Skeletal muscle satellite cell (primary cell): ENCODE measurements at regions not wholly inside any gene's neighbourhood (a gene's known extent, or its start where the extent isn't known, plus 50 kb on each side); places are given as distances from the start of the nearest gene placed in this dataset.
"Not testable (repeated sequence)": the region's sequence is repeated elsewhere in the genome, so short reads cannot be mapped to it uniquely, and the experiment has no call there.

ENCODE experiments used
- H3K27me3 ChIP-seq: 2 replicates; pipeline ENCODE4 v1.7.0; 2013; ENCODE audit warnings: low read length; ENCODE audit not compliant: control insufficient read depth, insufficient read depth
- H3K36me3 ChIP-seq: 2 replicates; pipeline ENCODE4 v1.7.0; 2013; ENCODE audit warnings: mild to moderate bottlenecking, control low read depth, low read length; ENCODE audit not compliant: insufficient read depth
- H3K4me1 ChIP-seq: 2 replicates; pipeline ENCODE4 v1.7.0; 2013; ENCODE audit warnings: low read length; ENCODE audit not compliant: control insufficient read depth, insufficient read depth
- H3K4me2 ChIP-seq: 2 replicates; pipeline ENCODE4 v1.7.0; 2013; ENCODE audit warnings: mild to moderate bottlenecking, low read length
- H3K4me3 ChIP-seq: 2 replicates; pipeline ENCODE4 v1.7.0; 2013; ENCODE audit warnings: low read length
- H3K9ac ChIP-seq: 2 replicates; pipeline ENCODE4 v1.7.0; 2013; ENCODE audit warnings: mild to moderate bottlenecking, low read depth, low read length, moderate library complexity
- H3K9me3 ChIP-seq: replicated peaks from 2 replicates; pipeline ENCODE4 v1.7.0; 2013; ENCODE audit warnings: mild to moderate bottlenecking, control low read depth, low read length

DNA sequence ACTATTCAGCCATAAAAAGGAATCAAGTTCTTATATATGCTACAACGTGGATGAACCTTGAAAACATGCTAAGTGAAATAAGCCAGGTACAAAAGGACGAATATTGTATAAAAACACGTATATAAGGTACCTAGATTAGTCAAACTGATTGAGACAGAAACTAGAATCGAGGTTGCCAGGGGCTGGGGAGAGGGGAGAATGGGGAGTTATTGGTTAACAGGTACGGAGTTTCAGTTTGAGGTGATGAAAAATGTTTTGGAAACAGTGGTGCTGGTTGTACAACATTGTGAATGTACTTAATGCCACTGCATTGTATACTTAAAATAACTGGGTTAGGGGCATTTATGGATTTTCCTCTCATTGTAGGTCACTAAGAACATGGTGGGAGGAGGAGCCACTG is 117.0 kb upstream of the PLGLB2 start:
- not testable (repeated sequence) for H3K4me3 ChIP-seq, H3K4me2 ChIP-seq, H3K4me1 ChIP-seq, H3K27me3 ChIP-seq, H3K9me3 ChIP-seq, H3K9ac ChIP-seq, H3K36me3 ChIP-seq

GRCh38 chr2:87631402-87631801 is 116.5 kb upstream of the PLGLB2 start:
- H3K27me3 ChIP-seq, H3K9me3 ChIP-seq, H3K9ac ChIP-seq, H3K4me2 ChIP-seq, H3K4me3 ChIP-seq, H3K4me1 ChIP-seq, H3K36me3 ChIP-seq: not testable (repeated sequence)

DNA sequence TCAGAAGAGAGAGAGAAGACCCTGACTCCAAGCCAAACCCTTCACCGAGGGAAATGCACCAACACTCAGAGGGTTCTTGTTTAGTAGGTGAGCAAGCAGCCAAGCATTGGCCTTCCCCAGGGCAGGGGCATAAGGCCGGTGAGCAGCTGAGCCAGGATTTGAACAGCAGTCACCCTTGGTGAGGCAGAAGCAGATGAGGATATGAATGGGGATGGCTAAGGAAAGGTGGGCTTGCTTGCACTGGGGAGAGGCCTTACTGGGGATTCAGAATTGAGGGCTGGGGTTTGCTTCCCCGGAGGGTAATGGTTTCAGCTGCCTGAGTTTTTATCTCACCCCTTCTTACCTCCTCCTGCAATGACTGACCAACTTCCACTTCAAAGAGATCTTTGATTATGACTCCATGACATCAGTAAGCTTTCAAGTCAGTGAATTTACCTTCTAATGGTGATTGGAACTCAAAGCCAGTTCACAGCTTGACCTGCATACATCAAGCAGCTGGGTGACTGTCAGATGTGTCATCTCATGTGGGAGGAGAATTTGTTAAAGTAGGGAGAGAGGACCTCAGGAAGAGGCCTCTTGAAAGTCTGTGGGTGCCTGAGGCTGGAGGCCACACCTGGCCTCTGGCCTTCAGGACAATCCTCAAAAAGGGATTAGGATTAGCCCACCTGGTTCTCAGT is 114.5 kb upstream of the PLGLB2 start:
- not testable (repeated sequence) for H3K4me1 ChIP-seq, H3K4me3 ChIP-seq, H3K9me3 ChIP-seq, H3K27me3 ChIP-seq, H3K9ac ChIP-seq, H3K36me3 ChIP-seq, H3K4me2 ChIP-seq

DNA sequence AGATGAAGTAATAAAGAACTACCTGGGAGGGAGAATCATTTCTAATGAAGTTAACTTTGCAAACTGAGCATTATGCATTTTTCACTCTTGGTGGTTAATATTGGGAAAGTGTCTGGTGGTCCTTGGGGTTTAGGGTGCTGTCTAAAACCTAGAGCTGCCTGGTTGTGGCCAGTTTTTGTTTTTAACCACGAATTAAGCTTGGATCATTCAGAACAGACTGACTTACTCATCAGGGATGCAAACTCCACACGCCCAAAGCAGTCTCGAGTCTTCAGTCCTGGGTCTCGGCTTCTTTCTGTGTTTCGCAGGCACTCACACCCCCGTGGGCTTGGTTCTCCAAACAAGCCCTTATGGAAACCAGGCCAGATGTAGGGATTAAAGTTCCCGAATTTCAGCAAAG is 113.8 kb upstream of the PLGLB2 start:
- not testable (repeated sequence) for H3K27me3 ChIP-seq, H3K4me3 ChIP-seq, H3K9me3 ChIP-seq, H3K4me2 ChIP-seq, H3K4me1 ChIP-seq, H3K36me3 ChIP-seq, H3K9ac ChIP-seq

DNA sequence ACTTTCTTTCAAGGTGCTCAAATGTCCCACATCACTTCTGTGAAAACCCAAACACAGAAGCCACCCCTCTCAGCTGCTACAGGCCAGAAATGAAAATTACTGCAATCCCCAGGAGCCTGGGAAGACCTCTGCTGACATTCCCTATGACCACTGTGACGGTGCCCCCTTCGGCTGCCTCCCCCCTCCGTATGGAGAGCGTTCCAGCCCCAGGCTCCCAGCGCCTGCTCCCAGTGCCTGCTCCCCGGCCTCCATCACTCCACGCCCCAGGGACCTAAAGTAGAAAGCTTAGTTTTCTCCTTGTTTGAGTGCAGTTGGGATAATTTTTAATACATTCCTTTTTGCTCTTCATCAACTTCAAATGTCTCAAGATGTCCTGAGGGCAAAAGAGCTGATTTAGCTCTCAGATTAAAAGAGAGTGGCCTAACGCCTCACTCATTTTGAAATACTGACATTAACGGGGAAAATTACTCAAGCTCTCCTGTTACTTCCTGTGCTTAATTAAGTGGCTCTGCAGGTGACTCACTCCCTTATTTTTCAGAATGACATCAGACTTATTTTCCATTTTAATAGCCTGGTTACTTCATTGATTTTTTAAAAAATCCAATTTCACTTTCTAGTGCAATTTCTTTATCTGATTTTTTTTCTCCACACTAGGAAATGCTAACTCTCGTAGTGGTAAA is 112.8 kb upstream of the PLGLB2 start:
- not testable (repeated sequence) for H3K9ac ChIP-seq, H3K27me3 ChIP-seq, H3K36me3 ChIP-seq, H3K4me1 ChIP-seq, H3K9me3 ChIP-seq, H3K4me3 ChIP-seq, H3K4me2 ChIP-seq

GRCh38 chr2:87636246-87636645 is 111.6 kb upstream of the PLGLB2 start:
- H3K4me3 ChIP-seq, H3K9ac ChIP-seq, H3K4me2 ChIP-seq, H3K27me3 ChIP-seq, H3K4me1 ChIP-seq, H3K36me3 ChIP-seq, H3K9me3 ChIP-seq: not testable (repeated sequence)

DNA sequence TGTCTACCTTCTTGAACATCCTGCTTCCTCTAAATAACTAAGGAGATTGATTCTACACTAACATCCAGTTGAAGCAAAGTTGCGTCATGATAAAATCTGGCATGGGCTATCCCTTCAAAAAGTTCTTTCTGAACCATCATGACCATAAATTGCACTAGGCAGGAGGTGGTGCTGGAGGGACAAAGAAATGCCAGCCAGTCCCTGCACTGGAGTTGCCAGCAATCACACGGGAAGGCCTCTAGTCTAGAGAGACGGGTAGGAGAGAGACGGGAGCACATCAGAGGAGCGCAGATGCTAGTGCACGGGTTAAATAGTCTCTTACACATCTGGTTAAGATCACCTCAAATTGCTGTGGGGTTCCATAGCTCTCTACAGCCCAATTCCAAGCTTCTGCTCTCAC is 111.2 kb upstream of the PLGLB2 start:
- not testable (repeated sequence) for H3K27me3 ChIP-seq, H3K4me1 ChIP-seq, H3K9ac ChIP-seq, H3K9me3 ChIP-seq, H3K36me3 ChIP-seq, H3K4me3 ChIP-seq, H3K4me2 ChIP-seq

- H3K4me3 ChIP-seq, H3K9ac ChIP-seq, H3K27me3 ChIP-seq, H3K4me1 ChIP-seq, H3K4me2 ChIP-seq, H3K36me3 ChIP-seq, H3K9me3 ChIP-seq: not testable (repeated sequence)
These were observed 110.5 kb upstream of the PLGLB2 start for GRCh38 chr2:87637249-87637990.

DNA sequence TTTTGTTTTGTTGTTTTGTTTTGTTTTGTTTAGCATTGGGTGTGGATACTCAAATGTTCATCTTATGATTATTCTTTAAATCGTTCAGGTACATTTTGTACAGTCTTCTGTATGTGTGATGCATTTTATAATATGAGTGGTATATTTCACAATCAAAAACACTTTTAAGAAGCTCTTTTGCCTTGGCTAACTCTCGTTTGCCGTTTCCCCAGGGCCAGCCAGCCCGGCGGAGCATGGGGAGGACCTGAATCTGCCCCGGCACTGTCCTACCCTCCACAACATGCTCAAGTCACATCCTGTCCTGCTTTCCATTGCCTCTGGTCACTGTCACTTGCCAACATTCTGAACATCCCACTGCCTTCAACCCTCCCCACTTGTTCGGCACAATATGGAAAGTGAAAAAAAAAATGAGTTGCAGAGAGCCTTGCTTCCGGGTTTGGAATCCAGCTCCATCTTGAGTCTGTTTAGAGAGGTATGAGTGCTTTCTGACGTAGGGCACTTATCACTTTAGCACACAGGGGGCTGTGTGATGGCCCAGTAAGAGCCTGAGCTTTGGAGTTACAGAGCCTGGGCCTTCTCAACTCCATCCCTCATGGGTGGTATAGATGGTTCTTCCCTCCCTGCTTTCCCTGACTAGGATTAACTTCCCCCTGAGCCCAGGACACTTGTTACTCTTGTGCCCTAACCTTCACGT is 109.6 kb upstream of the PLGLB2 start:
- not testable (repeated sequence) for H3K4me2 ChIP-seq, H3K4me1 ChIP-seq, H3K9ac ChIP-seq

GRCh38 chr2:87638872-87639271 is 109.0 kb upstream of the PLGLB2 start:
- not testable (repeated sequence) for H3K4me1 ChIP-seq, H3K4me3 ChIP-seq, H3K9ac ChIP-seq, H3K27me3 ChIP-seq, H3K4me2 ChIP-seq, H3K36me3 ChIP-seq, H3K9me3 ChIP-seq

More for the DNA sequence above, 109.6 kb upstream of the PLGLB2 start:
- not testable (repeated sequence) for H3K9me3 ChIP-seq, H3K4me3 ChIP-seq, H3K36me3 ChIP-seq, H3K27me3 ChIP-seq

DNA sequence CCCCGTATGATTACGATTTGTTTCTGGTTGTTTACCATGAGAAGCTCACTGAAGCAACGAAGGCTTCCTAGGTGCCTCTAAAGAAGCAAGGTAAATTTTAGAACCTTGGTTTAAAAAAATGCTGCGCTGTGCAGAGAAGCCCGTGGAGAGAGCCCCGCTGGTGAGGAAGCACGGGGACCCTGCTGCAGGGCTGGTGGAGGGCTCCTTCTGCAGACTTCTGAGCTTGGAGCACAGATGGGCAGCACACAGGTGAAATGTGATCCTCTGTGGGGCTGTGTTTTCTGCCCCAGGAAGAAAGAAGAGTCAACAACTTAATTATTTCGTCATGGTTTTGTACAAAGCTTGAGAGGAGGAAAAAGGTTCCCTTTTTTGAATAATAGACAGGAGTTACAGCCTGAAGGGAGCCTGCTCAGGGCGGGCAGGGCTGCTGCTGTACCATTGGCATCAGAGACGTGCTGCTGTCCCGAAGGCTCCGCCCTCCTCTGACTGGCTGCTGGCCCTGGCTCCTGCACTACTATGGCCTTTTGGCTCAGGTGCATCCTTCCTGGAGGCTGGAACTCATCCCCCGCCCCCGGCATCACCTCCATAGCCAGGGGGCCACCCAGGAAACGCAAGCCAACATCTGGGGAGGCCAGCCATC is 108.0 kb upstream of the PLGLB2 start:
- not testable (repeated sequence) for H3K9me3 ChIP-seq, H3K4me2 ChIP-seq, H3K9ac ChIP-seq, H3K36me3 ChIP-seq, H3K4me3 ChIP-seq, H3K4me1 ChIP-seq, H3K27me3 ChIP-seq
